Fibroblast of the aortic adventitia (primary cell): ENCODE measurements at regions not wholly inside any gene's neighbourhood (a gene's known extent, or its start where the extent isn't known, plus 50 kb on each side); places are given as distances from the start of the nearest gene placed in this dataset.

ENCODE experiments used
- DNase-seq: peaks from one replicate; pipeline ENCODE4 v3.0.0-alpha.2; 2010; ENCODE audit warnings: low read depth
- H3K4me3 ChIP-seq: 2 replicates; pipeline ENCODE4 v1.5.1; 2011; ENCODE audit warnings: low read depth, mild to moderate bottlenecking, control low read depth, low read length, moderate library complexity
- TF ChIP-seq, protein P1 (sequence below): IDR thresholded peaks from 2 replicates; pipeline ENCODE4 v1.5.1; 2011; ENCODE audit warnings: mild to moderate bottlenecking, low read length, control low read depth, inconsistent platforms; ENCODE audit not compliant: insufficient read depth

DNA sequence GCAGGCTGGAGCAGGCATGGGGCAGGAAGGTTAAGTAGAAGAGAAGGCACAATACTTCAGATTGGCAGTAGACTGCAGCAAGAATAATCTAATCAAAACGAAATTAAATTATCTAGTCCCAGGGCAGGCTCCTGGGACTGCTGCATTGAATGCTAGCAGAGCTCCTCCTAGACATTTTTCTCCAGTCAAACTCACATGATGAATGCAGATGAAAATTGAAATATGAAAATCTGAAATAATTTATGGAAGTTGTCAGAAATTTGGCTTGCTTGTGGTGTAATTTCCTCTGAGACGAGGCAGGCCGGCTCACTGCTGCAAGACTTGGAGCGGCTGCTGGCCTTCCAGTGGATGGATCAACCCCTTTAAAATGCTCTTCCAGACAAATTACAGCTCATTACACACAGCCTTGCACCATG is 78.0 kb upstream of the TMEM33 start:
- DNase-seq, result no peak
- no peak overlapping the region for H3K4me3 ChIP-seq

DNA sequence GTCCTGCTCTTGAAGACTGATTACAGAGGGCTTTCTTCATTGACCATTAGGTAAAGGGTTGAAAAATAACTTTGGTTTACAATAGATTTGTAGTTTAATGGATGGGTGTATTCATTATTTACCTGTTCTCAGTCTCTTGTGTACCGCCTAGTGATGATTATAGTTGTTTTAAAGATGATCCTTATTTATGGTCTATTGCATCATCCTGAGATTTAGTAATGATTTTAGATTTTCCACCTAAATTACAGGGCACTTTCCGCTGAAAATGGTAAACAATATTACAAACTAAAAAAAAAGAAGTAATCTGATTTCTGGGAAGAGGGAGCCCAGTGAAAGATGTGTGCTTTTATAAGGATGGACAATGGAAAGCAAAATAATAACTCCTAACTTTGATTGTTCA is 78.4 kb upstream of the TMEM33 start:
- TF ChIP-seq, protein P1, sequence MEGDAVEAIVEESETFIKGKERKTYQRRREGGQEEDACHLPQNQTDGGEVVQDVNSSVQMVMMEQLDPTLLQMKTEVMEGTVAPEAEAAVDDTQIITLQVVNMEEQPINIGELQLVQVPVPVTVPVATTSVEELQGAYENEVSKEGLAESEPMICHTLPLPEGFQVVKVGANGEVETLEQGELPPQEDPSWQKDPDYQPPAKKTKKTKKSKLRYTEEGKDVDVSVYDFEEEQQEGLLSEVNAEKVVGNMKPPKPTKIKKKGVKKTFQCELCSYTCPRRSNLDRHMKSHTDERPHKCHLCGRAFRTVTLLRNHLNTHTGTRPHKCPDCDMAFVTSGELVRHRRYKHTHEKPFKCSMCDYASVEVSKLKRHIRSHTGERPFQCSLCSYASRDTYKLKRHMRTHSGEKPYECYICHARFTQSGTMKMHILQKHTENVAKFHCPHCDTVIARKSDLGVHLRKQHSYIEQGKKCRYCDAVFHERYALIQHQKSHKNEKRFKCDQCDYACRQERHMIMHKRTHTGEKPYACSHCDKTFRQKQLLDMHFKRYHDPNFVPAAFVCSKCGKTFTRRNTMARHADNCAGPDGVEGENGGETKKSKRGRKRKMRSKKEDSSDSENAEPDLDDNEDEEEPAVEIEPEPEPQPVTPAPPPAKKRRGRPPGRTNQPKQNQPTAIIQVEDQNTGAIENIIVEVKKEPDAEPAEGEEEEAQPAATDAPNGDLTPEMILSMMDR, result no peak
- no peak overlapping the region for H3K4me3 ChIP-seq
- no peak for DNase-seq

More for the DNA sequence above, 78.0 kb upstream of the TMEM33 start:
- TF ChIP-seq, protein P1, result no peak

DNA sequence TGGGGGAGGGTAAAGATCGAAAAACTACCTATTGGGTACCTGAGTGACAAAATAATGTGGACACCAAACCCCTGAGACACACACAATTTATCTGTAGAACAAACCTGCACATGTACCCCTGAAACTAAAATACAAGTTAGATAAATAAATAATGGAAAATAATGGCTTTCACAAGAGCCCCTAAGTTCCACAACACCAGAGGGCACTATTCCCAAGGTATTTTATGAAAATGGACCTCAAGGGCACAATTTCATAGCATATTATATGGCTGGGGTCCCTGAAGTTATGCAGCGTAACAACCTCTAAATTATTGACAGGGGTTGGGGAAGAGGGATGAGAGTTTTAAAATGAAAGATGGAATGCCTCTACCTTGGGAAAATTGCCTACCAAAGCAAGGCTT is 81.3 kb upstream of the TMEM33 start:
- no peak overlapping the region for H3K4me3 ChIP-seq
- no peak for DNase-seq
- TF ChIP-seq, protein P1, result no peak

DNA sequence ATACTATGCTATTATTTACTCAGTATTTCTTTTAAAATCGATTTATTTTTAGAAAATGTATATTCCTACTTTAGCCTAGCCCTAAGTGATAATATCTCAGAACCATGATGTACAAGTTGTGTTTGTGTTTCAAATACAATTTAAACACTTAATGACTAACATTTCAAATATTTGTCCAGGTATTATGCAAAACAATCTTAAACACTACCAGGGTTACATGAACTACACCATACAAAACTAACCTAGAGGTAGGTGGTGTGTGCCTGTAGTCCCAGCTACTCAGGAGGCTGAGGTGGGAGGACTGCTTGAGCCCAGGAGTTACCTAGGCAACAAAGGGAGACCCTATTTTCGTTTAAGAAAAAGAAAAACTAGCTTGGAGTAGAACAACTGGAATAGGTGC is 83.0 kb upstream of the TMEM33 start:
- TF ChIP-seq, protein P1, result no peak
- DNase-seq, result no peak
- no peak overlapping the region for H3K4me3 ChIP-seq

DNA sequence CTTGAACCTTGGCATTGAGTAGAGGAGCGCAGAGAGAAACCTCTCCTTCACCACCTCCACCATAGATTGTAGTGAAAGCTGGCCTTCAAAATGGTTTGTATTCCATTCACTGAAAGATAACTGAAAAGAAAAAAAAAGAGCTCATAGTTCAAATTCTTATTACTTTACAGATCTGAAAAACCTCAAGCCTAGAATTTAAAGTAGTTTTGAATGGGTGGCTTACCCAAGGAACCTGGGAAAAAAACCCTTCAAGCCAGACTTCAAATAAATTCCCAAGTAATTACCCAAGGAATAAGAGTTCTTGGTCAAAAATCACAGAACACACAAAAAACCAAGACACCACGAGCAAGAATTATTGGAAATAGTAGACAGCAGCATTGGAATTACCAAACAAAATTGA is 83.6 kb upstream of the TMEM33 start:
- DNase-seq, result no peak
- H3K4me3 ChIP-seq, result no peak overlapping the region
- TF ChIP-seq, protein P1, result no peak

DNA sequence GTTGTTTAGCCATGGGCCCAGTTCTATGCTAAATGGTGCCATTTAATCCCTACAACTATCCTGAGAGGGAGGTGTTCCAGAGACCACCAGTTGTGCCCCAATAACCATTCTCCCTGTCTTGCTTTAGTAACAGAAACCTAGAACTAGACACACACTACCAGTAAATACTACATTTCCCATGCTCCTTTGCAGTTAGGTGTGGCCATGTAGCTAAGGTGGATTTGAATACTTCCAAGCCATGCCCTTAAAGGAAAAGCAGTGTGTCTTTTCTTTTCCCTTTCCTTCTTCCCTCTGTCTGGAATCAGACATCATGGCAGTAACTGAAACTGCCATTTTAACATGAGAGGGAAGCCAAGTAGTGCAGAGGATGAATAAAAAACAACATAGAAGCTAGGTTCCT is 90.9 kb upstream of the TMEM33 start:
- TF ChIP-seq, protein P1, result no peak
- H3K4me3 ChIP-seq, result no peak overlapping the region
- DNase-seq, result no peak

DNA sequence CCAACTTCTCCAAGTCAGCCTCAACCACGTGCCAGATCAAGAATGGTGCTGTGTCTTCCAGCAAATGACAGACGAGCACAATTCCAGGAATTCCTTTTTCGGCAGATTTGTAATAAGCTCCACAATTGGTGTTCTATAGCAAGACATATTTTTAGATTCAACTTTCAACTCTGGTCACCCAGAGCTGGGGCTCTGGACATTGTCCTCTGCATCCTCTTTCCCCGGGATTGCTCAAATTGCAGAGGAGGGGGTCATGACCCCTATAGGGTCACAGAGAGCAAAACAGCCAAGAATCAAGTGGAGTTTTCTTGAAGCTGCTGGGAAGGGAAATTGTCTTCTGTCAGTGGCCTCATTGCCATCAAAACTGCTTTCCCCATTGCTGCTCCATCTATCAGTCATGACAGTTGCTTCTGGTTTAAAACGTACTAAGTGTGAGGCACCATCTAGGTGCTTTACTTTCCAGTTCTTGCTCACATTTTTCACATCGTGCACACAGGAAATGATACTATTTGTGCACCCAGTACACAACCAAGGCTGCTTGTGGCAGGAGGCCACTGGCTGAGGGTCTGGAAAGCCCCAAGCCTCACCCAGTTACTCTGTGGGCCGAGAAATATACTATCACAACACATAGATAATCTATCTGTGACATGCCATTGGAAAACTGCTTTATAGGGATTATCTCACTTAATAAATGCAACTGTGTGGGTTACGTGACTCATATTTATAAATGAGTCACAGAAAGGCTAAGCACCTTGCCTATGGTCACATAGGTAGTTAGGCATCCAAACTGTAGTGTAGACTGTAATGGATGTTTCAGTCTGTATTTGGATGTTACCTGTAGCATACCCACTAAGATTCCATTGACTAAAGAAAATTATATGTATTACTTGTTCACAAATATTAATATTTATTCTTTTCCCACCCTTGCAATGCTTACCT is 91.7 kb upstream of the PHOX2B start:
- TF ChIP-seq, protein P1, result no peak

More for the DNA sequence above, 91.7 kb upstream of the PHOX2B start:
- H3K4me3 ChIP-seq, result no peak overlapping the region
- no peak for DNase-seq
